Midbrain (tissue), 1 donor: ENCODE measurements at regions not wholly inside any gene's neighbourhood (a gene's known extent, or its start where the extent isn't known, plus 50 kb on each side); places are given as distances from the start of the nearest gene placed in this dataset.
A peak's percentile ranks its signal among the peaks of the same experiment; 100 is the strongest.
"Not testable (repeated sequence)": the region's sequence is repeated elsewhere in the genome, so short reads cannot be mapped to it uniquely, and the experiment has no call there.

Experiments used
- DNase-seq: peaks from one replicate; lab custom pipeline; 2025; lab: John Stamatoyannopoulos, UW

- DNase-seq, result no peak
Measured at GRCh38 chr15:92753591-92753990, 98.0 kb upstream of the FAM174B start.

- no peak for DNase-seq
Measured at GRCh38 chr15:92763459-92763858, 107.9 kb upstream of the FAM174B start.

- not testable (repeated sequence) for DNase-seq
Measured at GRCh38 chr15:92768131-92768530, 112.6 kb upstream of the FAM174B start.

GRCh38 chr15:92770641-92771040 is 115.1 kb upstream of the FAM174B start:
- no peak for DNase-seq

- DNase-seq, result no peak
Measured at GRCh38 chr15:92772061-92772460, 116.5 kb upstream of the FAM174B start.

- no peak for DNase-seq
Measured at GRCh38 chr15:92772626-92773244, 117.2 kb upstream of the FAM174B start.

- no peak for DNase-seq
Measured at GRCh38 chr15:92773340-92773739, 117.8 kb upstream of the FAM174B start.

- no peak for DNase-seq
Measured at GRCh38 chr15:92779874-92780273, 120.2 kb upstream of the CHD2 start.

- DNase-seq, result no peak
Measured at GRCh38 chr15:92780843-92781242, 119.3 kb upstream of the CHD2 start.

- DNase-seq, result no peak
Measured at GRCh38 chr15:92781925-92782453, 118.1 kb upstream of the CHD2 start.

GRCh38 chr15:92787116-92787515 is 113.0 kb upstream of the CHD2 start:
- DNase-seq, result no peak

- no peak for DNase-seq
Measured at GRCh38 chr15:92788196-92788595, 111.9 kb upstream of the CHD2 start.

- DNase-seq, result not testable (repeated sequence)
Measured at GRCh38 chr15:92788793-92789192, 111.3 kb upstream of the CHD2 start.

GRCh38 chr15:92796161-92796611 is 103.9 kb upstream of the CHD2 start:
- DNase-seq, result no peak

GRCh38 chr15:92797168-92798052 is 102.7 kb upstream of the CHD2 start:
- peak; percentile 88 for DNase-seq

- no peak for DNase-seq
Measured at GRCh38 chr15:92800013-92800412, 100.1 kb upstream of the CHD2 start.

GRCh38 chr15:92800416-92801055 is 99.6 kb upstream of the CHD2 start:
- not testable (repeated sequence) for DNase-seq

- DNase-seq, result not testable (repeated sequence)
Measured at GRCh38 chr15:92801056-92801773, 98.9 kb upstream of the CHD2 start.

- no peak for DNase-seq
Measured at GRCh38 chr15:92801774-92802464, 98.2 kb upstream of the CHD2 start.

- DNase-seq, result no peak
Measured at GRCh38 chr15:92803536-92803851, 96.6 kb upstream of the CHD2 start.

GRCh38 chr15:92803852-92804609 is 96.1 kb upstream of the CHD2 start:
- DNase-seq, result peak; percentile 35
